WTC11 (cell line): ENCODE measurements at regions not wholly inside any gene's neighbourhood (a gene's known extent, or its start where the extent isn't known, plus 50 kb on each side); places are given as distances from the start of the nearest gene placed in this dataset.
A peak's percentile ranks its signal among the peaks of the same experiment; 100 is the strongest.

Experiments used
- ATAC-seq: fragments of 200-7000 bp; cut with Tn5 transposase; 2 replicates; pipeline ENCODE4 v1.10.0; 2021; ENCODE audit warnings: mild to moderate bottlenecking, moderate library complexity
- CTCF ChIA-PET: fragments of 300-600 bp; sonication (Branson Sonifier 250); formaldehyde crosslinking; loops from one replicate; lab custom pipeline; 2021; ENCODE audit warnings: antibody characterized with exemption; lab: Charles Lee
- POLR2A ChIA-PET: fragments of 350-600 bp; sonication (Branson Sonifier 250); formaldehyde crosslinking; loops from one replicate; lab custom pipeline; 2021; ENCODE audit warnings: antibody characterized with exemption; lab: Charles Lee
- DNase-seq: peaks from one replicate; pipeline ENCODE4 v3.0.0; 2021; ENCODE audit warnings: low spot score
- H3K27ac Mint-ChIP-seq: 2 replicates; pipeline ENCODE4 v1.8.0; 2021; ENCODE audit warnings: mixed read lengths
- H3K27me3 Mint-ChIP-seq: 2 replicates; pipeline ENCODE4 v1.8.0; 2021; ENCODE audit warnings: low read depth, mild to moderate bottlenecking, moderate library complexity, mixed read lengths
- H3K36me3 Mint-ChIP-seq: 2 replicates; pipeline ENCODE4 v1.8.0; 2021; ENCODE audit warnings: mixed read lengths
- H3K4me1 Mint-ChIP-seq: 2 replicates; pipeline ENCODE4 v1.8.0; 2022; ENCODE audit warnings: mixed read lengths
- H3K4me3 Mint-ChIP-seq: 2 replicates; pipeline ENCODE4 v1.8.0; 2021; ENCODE audit warnings: mild to moderate bottlenecking, moderate library complexity, mixed read lengths
- H3K9me3 Mint-ChIP-seq: 2 replicates; pipeline ENCODE4 v1.8.0; 2021; ENCODE audit warnings: mixed read lengths
- EMX1 ChIP-seq: fragments of 250-450 bp; sonication (Bioruptor Pico); IDR thresholded peaks from 2 replicates; pipeline ENCODE4 v1.8.0; 2021; ENCODE audit warnings: mild to moderate bottlenecking
- ESRRA ChIP-seq: sonication (generic); formaldehyde crosslinking; IDR thresholded peaks from 2 replicates; pipeline ENCODE4 v1.8.1; 2022; ENCODE audit warnings: mild to moderate bottlenecking, missing genetic modification reagents, borderline replicate concordance
- FOXP1 ChIP-seq: sonication (generic); formaldehyde crosslinking; IDR thresholded peaks from 2 replicates; pipeline ENCODE4 v1.8.0; 2022; ENCODE audit warnings: missing genetic modification reagents, mild to moderate bottlenecking, moderate library complexity, borderline replicate concordance
- JAZF1 ChIP-seq: fragments of 250-450 bp; sonication (Bioruptor Pico); IDR thresholded peaks from 2 replicates; pipeline ENCODE4 v1.9.0; 2021; ENCODE audit warnings: moderate library complexity, mild to moderate bottlenecking, inconsistent platforms
- MXD4 ChIP-seq: fragments of 250-450 bp; sonication (Bioruptor Pico); IDR thresholded peaks from 2 replicates; pipeline ENCODE4 v1.8.0; 2021; ENCODE audit warnings: mild to moderate bottlenecking, moderate library complexity, borderline replicate concordance
- MYBL2 ChIP-seq: sonication (generic); formaldehyde crosslinking; IDR thresholded peaks from 2 replicates; pipeline ENCODE4 v1.8.1; 2023; ENCODE audit warnings: mild to moderate bottlenecking, moderate library complexity, missing genetic modification reagents
- NR1H2 ChIP-seq: sonication (generic); formaldehyde crosslinking; IDR thresholded peaks from 2 replicates; pipeline ENCODE4 v1.9.0; 2021; ENCODE audit warnings: mild to moderate bottlenecking, moderate library complexity, missing genetic modification reagents
- NR2C2 ChIP-seq: sonication (generic); formaldehyde crosslinking; IDR thresholded peaks from 2 replicates; pipeline ENCODE4 v1.8.0; 2022; ENCODE audit warnings: mild to moderate bottlenecking, missing genetic modification reagents
- SMAD3 ChIP-seq: sonication (generic); formaldehyde crosslinking; IDR thresholded peaks from 2 replicates; pipeline ENCODE4 v1.8.0; 2022; ENCODE audit warnings: missing genetic modification reagents, mild to moderate bottlenecking, borderline replicate concordance
- ZNF138 ChIP-seq: sonication (generic); formaldehyde crosslinking; conservative IDR thresholded peaks from 2 replicates; pipeline ENCODE4 v1.8.1; 2022; ENCODE audit warnings: mild to moderate bottlenecking, moderate library complexity, missing genetic modification reagents
- ZNF219 ChIP-seq: sonication (generic); formaldehyde crosslinking; IDR thresholded peaks from 2 replicates; pipeline ENCODE4 v1.8.0; 2023; ENCODE audit warnings: missing genetic modification reagents, mild to moderate bottlenecking, borderline replicate concordance
- ZNF416 ChIP-seq: fragments of 250-450 bp; sonication (Bioruptor Pico); IDR thresholded peaks from 2 replicates; pipeline ENCODE4 v1.9.0; 2021; ENCODE audit warnings: mild to moderate bottlenecking, inconsistent platforms
- TF ChIP-seq, protein P1 (sequence below): sonication (generic); formaldehyde crosslinking; IDR thresholded peaks from 2 replicates; pipeline ENCODE4 v1.8.1; 2022; ENCODE audit warnings: low read depth, missing genetic modification reagents, borderline replicate concordance
- TF ChIP-seq, protein P2 (sequence below): sonication (generic); formaldehyde crosslinking; IDR thresholded peaks from 2 replicates; pipeline ENCODE4 v1.8.0; 2023; ENCODE audit warnings: missing genetic modification reagents
- TF ChIP-seq, protein P3 (sequence below): sonication (generic); formaldehyde crosslinking; conservative IDR thresholded peaks from 2 replicates; pipeline ENCODE4 v1.8.1; 2022; ENCODE audit warnings: mild to moderate bottlenecking, missing genetic modification reagents
- TF ChIP-seq, protein P4 (sequence below): fragments of 200-600 bp; IDR thresholded peaks from 2 replicates; pipeline ENCODE4 v1.8.0; 2022; ENCODE audit warnings: antibody characterized with exemption
- TF ChIP-seq, protein P5 (sequence below): sonication (generic); formaldehyde crosslinking; IDR thresholded peaks from 2 replicates; pipeline ENCODE4 v1.8.1; 2023; ENCODE audit warnings: mild to moderate bottlenecking, missing genetic modification reagents, moderate library complexity
- TF ChIP-seq, protein P6 (sequence below): fragments of 250-450 bp; sonication (Bioruptor Pico); IDR thresholded peaks from 2 replicates; pipeline ENCODE4 v1.9.0; 2021; ENCODE audit warnings: mild to moderate bottlenecking
- TF ChIP-seq, protein P7 (sequence below): sonication (generic); formaldehyde crosslinking; IDR thresholded peaks from 2 replicates; pipeline ENCODE4 v1.8.0; 2022; ENCODE audit warnings: mild to moderate bottlenecking, missing genetic modification reagents

DNA sequence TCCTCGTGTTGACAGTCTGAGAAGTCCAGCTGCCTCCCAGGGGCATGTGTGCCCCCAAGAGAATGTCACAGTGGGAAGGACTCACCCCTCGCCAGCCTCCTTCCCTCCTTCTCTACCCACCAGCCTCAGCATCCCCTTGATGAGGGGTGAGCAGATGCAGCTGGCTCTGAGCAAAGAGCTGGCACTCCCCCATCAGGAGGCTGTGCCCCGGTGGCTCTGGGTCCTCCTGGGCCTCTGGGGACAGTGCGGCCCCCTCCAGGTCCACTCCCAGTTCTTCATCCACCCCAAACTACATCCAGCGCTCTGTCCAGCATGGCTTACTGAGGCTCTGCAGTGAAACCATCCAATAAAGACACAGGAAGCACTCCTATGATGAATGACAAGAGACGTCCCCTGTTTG is 210.4 kb downstream of the BRD1 start:
- peak; percentile 6 for DNase-seq
- H3K36me3 Mint-ChIP-seq = no peaks in the 10 kb centered on the region
- CTCF ChIA-PET = no interaction called here
- no peak overlapping the region for H3K4me3 Mint-ChIP-seq
- no peak overlapping the region for H3K27ac Mint-ChIP-seq
- H3K9me3 Mint-ChIP-seq = peaks cover 12% of the 10 kb centered on the region; the same call in 1 of the 2 replicates
- peaks cover 2% of the 10 kb centered on the region; the same call in 1 of the 2 replicates for H3K27me3 Mint-ChIP-seq
- POLR2A ChIA-PET = no interaction called here
- ATAC-seq = no peak
- TF ChIP-seq, protein P1, sequence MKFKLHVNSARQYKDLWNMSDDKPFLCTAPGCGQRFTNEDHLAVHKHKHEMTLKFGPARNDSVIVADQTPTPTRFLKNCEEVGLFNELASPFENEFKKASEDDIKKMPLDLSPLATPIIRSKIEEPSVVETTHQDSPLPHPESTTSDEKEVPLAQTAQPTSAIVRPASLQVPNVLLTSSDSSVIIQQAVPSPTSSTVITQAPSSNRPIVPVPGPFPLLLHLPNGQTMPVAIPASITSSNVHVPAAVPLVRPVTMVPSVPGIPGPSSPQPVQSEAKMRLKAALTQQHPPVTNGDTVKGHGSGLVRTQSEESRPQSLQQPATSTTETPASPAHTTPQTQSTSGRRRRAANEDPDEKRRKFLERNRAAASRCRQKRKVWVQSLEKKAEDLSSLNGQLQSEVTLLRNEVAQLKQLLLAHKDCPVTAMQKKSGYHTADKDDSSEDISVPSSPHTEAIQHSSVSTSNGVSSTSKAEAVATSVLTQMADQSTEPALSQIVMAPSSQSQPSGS (CRISPR knock-in tag) = no peak
- TF ChIP-seq, protein P2, sequence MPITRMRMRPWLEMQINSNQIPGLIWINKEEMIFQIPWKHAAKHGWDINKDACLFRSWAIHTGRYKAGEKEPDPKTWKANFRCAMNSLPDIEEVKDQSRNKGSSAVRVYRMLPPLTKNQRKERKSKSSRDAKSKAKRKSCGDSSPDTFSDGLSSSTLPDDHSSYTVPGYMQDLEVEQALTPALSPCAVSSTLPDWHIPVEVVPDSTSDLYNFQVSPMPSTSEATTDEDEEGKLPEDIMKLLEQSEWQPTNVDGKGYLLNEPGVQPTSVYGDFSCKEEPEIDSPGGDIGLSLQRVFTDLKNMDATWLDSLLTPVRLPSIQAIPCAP (CRISPR knock-in tag) = no peak
- no peak for TF ChIP-seq FOXP1 (CRISPR knock-in tag)
- no peak for TF ChIP-seq ZNF138 (CRISPR knock-in tag)
- no peak for TF ChIP-seq JAZF1 (CRISPR knock-in tag)
- TF ChIP-seq, protein P3, sequence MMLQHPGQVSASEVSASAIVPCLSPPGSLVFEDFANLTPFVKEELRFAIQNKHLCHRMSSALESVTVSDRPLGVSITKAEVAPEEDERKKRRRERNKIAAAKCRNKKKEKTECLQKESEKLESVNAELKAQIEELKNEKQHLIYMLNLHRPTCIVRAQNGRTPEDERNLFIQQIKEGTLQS = no peak
- TF ChIP-seq, protein P4, sequence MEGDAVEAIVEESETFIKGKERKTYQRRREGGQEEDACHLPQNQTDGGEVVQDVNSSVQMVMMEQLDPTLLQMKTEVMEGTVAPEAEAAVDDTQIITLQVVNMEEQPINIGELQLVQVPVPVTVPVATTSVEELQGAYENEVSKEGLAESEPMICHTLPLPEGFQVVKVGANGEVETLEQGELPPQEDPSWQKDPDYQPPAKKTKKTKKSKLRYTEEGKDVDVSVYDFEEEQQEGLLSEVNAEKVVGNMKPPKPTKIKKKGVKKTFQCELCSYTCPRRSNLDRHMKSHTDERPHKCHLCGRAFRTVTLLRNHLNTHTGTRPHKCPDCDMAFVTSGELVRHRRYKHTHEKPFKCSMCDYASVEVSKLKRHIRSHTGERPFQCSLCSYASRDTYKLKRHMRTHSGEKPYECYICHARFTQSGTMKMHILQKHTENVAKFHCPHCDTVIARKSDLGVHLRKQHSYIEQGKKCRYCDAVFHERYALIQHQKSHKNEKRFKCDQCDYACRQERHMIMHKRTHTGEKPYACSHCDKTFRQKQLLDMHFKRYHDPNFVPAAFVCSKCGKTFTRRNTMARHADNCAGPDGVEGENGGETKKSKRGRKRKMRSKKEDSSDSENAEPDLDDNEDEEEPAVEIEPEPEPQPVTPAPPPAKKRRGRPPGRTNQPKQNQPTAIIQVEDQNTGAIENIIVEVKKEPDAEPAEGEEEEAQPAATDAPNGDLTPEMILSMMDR = no peak
- no peak for TF ChIP-seq MYBL2
- TF ChIP-seq NR1H2 = no peak
- no peak for TF ChIP-seq ESRRA (CRISPR knock-in tag)
- TF ChIP-seq ZNF219 (CRISPR knock-in tag) = no peak
- no peak for TF ChIP-seq ZNF416 (CRISPR knock-in tag)
- TF ChIP-seq EMX1 (CRISPR knock-in tag) = no peak
- no peak for TF ChIP-seq SMAD3 (CRISPR knock-in tag)
- no peak for TF ChIP-seq NR2C2 (CRISPR knock-in tag)
- TF ChIP-seq, protein P5, sequence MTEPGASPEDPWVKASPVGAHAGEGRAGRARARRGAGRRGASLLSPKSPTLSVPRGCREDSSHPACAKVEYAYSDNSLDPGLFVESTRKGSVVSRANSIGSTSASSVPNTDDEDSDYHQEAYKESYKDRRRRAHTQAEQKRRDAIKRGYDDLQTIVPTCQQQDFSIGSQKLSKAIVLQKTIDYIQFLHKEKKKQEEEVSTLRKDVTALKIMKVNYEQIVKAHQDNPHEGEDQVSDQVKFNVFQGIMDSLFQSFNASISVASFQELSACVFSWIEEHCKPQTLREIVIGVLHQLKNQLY (CRISPR knock-in tag) = no peak
- TF ChIP-seq, protein P6, sequence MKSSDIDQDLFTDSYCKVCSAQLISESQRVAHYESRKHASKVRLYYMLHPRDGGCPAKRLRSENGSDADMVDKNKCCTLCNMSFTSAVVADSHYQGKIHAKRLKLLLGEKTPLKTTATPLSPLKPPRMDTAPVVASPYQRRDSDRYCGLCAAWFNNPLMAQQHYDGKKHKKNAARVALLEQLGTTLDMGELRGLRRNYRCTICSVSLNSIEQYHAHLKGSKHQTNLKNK (CRISPR knock-in tag) = no peak
- TF ChIP-seq MXD4 (CRISPR knock-in tag) = no peak
- TF ChIP-seq, protein P7, sequence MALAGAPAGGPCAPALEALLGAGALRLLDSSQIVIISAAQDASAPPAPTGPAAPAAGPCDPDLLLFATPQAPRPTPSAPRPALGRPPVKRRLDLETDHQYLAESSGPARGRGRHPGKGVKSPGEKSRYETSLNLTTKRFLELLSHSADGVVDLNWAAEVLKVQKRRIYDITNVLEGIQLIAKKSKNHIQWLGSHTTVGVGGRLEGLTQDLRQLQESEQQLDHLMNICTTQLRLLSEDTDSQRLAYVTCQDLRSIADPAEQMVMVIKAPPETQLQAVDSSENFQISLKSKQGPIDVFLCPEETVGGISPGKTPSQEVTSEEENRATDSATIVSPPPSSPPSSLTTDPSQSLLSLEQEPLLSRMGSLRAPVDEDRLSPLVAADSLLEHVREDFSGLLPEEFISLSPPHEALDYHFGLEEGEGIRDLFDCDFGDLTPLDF = no peak
- H3K4me1 Mint-ChIP-seq = no peaks in the 10 kb centered on the region
